K562 (cell line): ENCODE measurements at regions not wholly inside any gene's neighbourhood (a gene's known extent, or its start where the extent isn't known, plus 50 kb on each side); places are given as distances from the start of the nearest gene placed in this dataset.

Experiments
- ATAC-seq: fragments of 200-7000 bp; cut with Tn5 transposase; 3 replicates; pipeline ENCODE4 v1.9.1; 2020; ENCODE audit warnings: moderate library complexity
- BruUV-seq: library from RNA; stranded (reverse); fragments of 400-500 nt; replicated peaks from 2 replicates; lab custom pipeline; 2021; lab: Mats Ljungman, UMichigan
- CTCF ChIA-PET: fragments of 300-600 bp; formaldehyde crosslinking; extraction: SDS; loops from one replicate; lab custom pipeline; 2021; ENCODE audit warnings: low intra/inter-chr PET ratio; lab: Yijun Ruan, JAX
- POLR2A ChIA-PET: fragments of 300-600, 350-650 bp; sonication (Branson Sonifier 250); formaldehyde crosslinking; extraction: SDS; loops from one replicate; lab custom pipeline; 2021; ENCODE audit warnings: antibody characterized with exemption, inconsistent platforms; lab: Yijun Ruan, JAX
- DNase-seq, 4 experiments: peaks; one replicate each; pipeline versions ENCODE4 v3.0.0 to v3.0.0-alpha.2; 2011 to 2018; ENCODE audit warnings: low spot score in 3 of 4, mixed read lengths in 3 of 4; ENCODE audit errors: extremely low read depth in 1 of 4
- FAIRE-seq: peaks from 2 replicates; lab custom pipeline; 2011; peaks lifted over from hg19 to GRCh38; lab: Jason Lieb, UNC
- H2AFZ ChIP-seq: 2 replicates; pipeline ENCODE4 v1.6.0; 2011; ENCODE audit warnings: low read depth, low read length, control low read depth, inconsistent platforms
- H3K27ac ChIP-seq: fragments of 200-600 bp; 3 replicates; pipeline ENCODE4 v1.8.0; 2011; ENCODE audit warnings: low read depth, mild to moderate bottlenecking, control low read depth, inconsistent platforms, low read length, moderate library complexity, mixed read lengths; ENCODE audit errors: extremely low read depth
- H3K27me3 ChIP-seq, 2 experiments: fragments of 300-600 bp in 1 of 2; 2 replicates in 1 of 2; 3 replicates in 1 of 2; pipeline versions ENCODE4 v1.6.0 to v1.8.0; 2011; ENCODE audit warnings: inconsistent platforms in 2 of 2, low read length in 2 of 2, mild to moderate bottlenecking in 1 of 2, mixed read lengths in 1 of 2, moderate library complexity in 1 of 2; ENCODE audit not compliant: control insufficient read depth in 2 of 2, insufficient read depth in 2 of 2
- H3K36me3 ChIP-seq: fragments of 300-600 bp; 3 replicates; pipeline ENCODE4 v1.8.0; 2011; ENCODE audit warnings: mild to moderate bottlenecking, low read length, inconsistent platforms; ENCODE audit not compliant: control insufficient read depth, insufficient read depth
- H3K4me1 ChIP-seq, 2 experiments: fragments of 200-600 bp in 1 of 2; replicated peaks in 1 of 2; 2 replicates in 1 of 2; 3 replicates in 1 of 2; pipeline versions ENCODE4 v1.5.1 to v1.8.0; 2011; ENCODE audit warnings: inconsistent platforms in 2 of 2, low read length in 2 of 2, mild to moderate bottlenecking in 1 of 2, mixed read lengths in 1 of 2, moderate library complexity in 1 of 2; ENCODE audit not compliant: control insufficient read depth in 2 of 2, insufficient read depth in 2 of 2
- H3K4me2 ChIP-seq: 2 replicates; pipeline ENCODE4 v1.6.1; 2011; ENCODE audit warnings: low read length, control low read depth, inconsistent platforms, mixed read lengths; ENCODE audit not compliant: insufficient read depth
- H3K4me3 ChIP-seq: fragments of 200-600 bp; sonication (generic), shearing (Covaris generic); 2 replicates; pipeline ENCODE4 v1.5.1; 2016; ENCODE audit warnings: control low read depth, inconsistent platforms
- H3K79me2 ChIP-seq: fragments of 200-600 bp; 3 replicates; pipeline ENCODE4 v1.8.0; 2011; ENCODE audit warnings: low read length, inconsistent platforms; ENCODE audit not compliant: control insufficient read depth, insufficient read depth
- H3K9ac ChIP-seq, 2 experiments: 2 replicates each; pipeline versions ENCODE4 v1.6.0 to v1.6.1; 2011; ENCODE audit warnings: low read depth in 2 of 2, low read length in 2 of 2, control low read depth in 1 of 2, inconsistent platforms in 1 of 2, mild to moderate bottlenecking in 1 of 2, mixed read lengths in 1 of 2; ENCODE audit not compliant: insufficient read depth in 1 of 2
- H3K9me1 ChIP-seq: one replicate; pipeline ENCODE4 v1.6.0; 2011; ENCODE audit warnings: inconsistent platforms, mild to moderate bottlenecking, low read length, moderate library complexity; ENCODE audit not compliant: control insufficient read depth, insufficient read depth
- H3K9me3 ChIP-seq: replicated peaks from 2 replicates; pipeline ENCODE4 v1.5.1; 2011; ENCODE audit warnings: low read depth, low read length, inconsistent platforms; ENCODE audit not compliant: control insufficient read depth, insufficient read depth
- H4K20me1 ChIP-seq: replicated peaks from 2 replicates; pipeline ENCODE4 v1.6.1; 2011; ENCODE audit warnings: low read length, inconsistent platforms, mixed read lengths; ENCODE audit not compliant: control insufficient read depth, insufficient read depth
- FOXJ3 ChIP-seq: sonication (generic); formaldehyde crosslinking; IDR thresholded peaks from 2 replicates; pipeline ENCODE4 v1.4.0; 2020; ENCODE audit warnings: mild to moderate bottlenecking, missing genetic modification reagents
- MBD2 ChIP-seq: sonication (generic); IDR thresholded peaks from 2 replicates; pipeline ENCODE4 v1.6.1; 2016; ENCODE audit warnings: low read depth, borderline replicate concordance
- TCFL5 ChIP-seq: fragments of 250-450 bp; sonication (Bioruptor Pico); conservative IDR thresholded peaks from 2 replicates; pipeline ENCODE4 v1.6.1; 2021; ENCODE audit warnings: mild to moderate bottlenecking, moderate library complexity, matching md5 sums
- U2AF2 ChIP-seq: fragments of 200-400 bp; formaldehyde crosslinking; optimal IDR thresholded peaks from 2 replicates; pipeline ENCODE3; 2017; ENCODE audit warnings: low read depth, mild to moderate bottlenecking, low read length
- ZNF124 ChIP-seq: sonication (generic); formaldehyde crosslinking; IDR thresholded peaks from 2 replicates; pipeline ENCODE4 v1.8.1; 2022; ENCODE audit warnings: missing genetic modification reagents
- ZNF778 ChIP-seq: fragments of 450-650 bp; formaldehyde crosslinking; IDR thresholded peaks from 2 replicates; pipeline ENCODE4 v1.4.0; 2020; ENCODE audit warnings: mild to moderate bottlenecking, moderate library complexity
- WGBS: fragments of 100-300 bp; shearing (Covaris generic); methylation state at CpG from one replicate; pipeline ENCODE4 v1.1.6; 2016; ENCODE audit warnings: low coverage, mixed read lengths; ENCODE audit not compliant: insufficient coverage; ENCODE audit errors: missing lambda C conversion rate; 5-methylcytosine and 5-hydroxymethylcytosine counted together
- in situ Hi-C: fragments of 300-500 bp; cut with MboI; formaldehyde crosslinking; loops from 4 replicates; pipeline ENCODE4 v1.15.0; 2018; ENCODE audit warnings: inconsistent platforms, mixed read lengths
- intact Hi-C: fragments of 100-400 bp; cut with micrococcal nuclease; formaldehyde crosslinking; loops from 2 replicates; pipeline ENCODE4 v1.14.2; 2022

DNA sequence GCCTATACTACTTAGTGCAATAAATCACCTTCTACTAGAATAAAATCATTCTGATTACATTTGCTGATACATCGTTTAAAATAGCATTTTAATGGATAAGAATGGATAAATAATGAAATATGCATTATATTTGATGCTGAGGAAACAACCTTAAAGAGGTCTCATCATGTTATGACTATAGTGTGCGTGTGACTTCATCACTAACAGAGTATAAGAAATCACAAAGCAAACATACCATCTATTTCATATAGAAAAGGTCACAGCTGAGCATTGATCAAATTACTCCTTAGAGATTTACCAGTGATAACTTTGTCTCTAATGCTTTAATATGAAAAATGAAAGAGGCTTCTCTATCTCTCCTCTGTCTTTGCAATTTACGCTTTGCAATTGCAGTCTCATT is 1620.3 kb upstream of the SLC10A2 start:
- BruUV-seq, result no TSS peak
- H3K27me3 ChIP-seq, result no peaks in the 10 kb centered on the region
- H3K9me1 ChIP-seq, result no peaks in the 10 kb centered on the region
- no peak overlapping the region for H3K4me2 ChIP-seq
- 0% methylated on average over 3 of the region's 3 CpGs for WGBS
- no peak for ATAC-seq
- no peak for TF ChIP-seq ZNF778 (CRISPR knock-in tag)
- TF ChIP-seq, all 486 proteins: peak for 0
- Histone ChIP-seq H3K9me3 (no peaks in the 10 kb centered on the region), H3K9ac (no peak overlapping the region), H3K4me1 (no peaks in the 10 kb centered on the region), H3K79me2 (no peaks in the 10 kb centered on the region), H4K20me1 (no peaks in the 10 kb centered on the region), H3K4me3 (no peak overlapping the region), H3K36me3 (no peaks in the 10 kb centered on the region), H3K27ac (no peak overlapping the region), H2AFZ (no peak overlapping the region)
- intact Hi-C loops, result no loop called here
- in situ Hi-C loops, result no loop called here
- POLR2A ChIA-PET, result no interaction called here
- CTCF ChIA-PET, result no interaction called here
- no peak for FAIRE-seq
- DNase-seq, result no peak

DNA sequence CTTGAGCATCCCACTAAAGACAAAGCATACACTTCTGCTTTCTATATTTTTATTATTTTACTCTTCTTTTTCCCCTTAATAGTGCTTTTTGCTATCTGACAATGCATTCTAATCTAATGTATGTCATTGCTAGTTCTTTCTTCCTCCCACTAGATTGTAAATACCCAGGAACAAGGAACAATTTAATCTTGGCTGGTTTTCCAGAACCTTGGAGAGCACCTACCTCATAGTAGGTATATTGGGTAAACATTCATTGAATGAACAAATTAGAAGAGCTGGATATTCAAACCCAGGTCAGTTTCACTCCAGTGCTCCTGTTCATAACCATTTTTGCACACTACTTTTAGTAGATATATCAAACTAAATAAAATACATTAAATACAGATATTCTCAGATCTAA is 1617.6 kb upstream of the SLC10A2 start:
- CTCF ChIA-PET, result no interaction called here
- Histone ChIP-seq H3K79me2 (no peaks in the 10 kb centered on the region), H3K27me3 (no peaks in the 10 kb centered on the region), H3K9me1 (no peaks in the 10 kb centered on the region), H3K9me3 (no peaks in the 10 kb centered on the region), H3K4me3 (no peak overlapping the region), H3K9ac (no peak overlapping the region), H3K27ac (no peak overlapping the region), H4K20me1 (no peaks in the 10 kb centered on the region), H3K36me3 (no peaks in the 10 kb centered on the region), H2AFZ (no peak overlapping the region), H3K4me1 (no peaks in the 10 kb centered on the region), H3K4me2 (no peak overlapping the region)
- in situ Hi-C loops, result no loop called here
- ATAC-seq (no peak), DNase-seq (no peak), FAIRE-seq (no peak)
- POLR2A ChIA-PET, result no interaction called here
- BruUV-seq, result no TSS peak
- TF ChIP-seq ZNF124 (CRISPR knock-in tag), result no peak
- no peak for TF ChIP-seq MBD2
- TF ChIP-seq FOXJ3, result no peak
- no peak for TF ChIP-seq TCFL5 (CRISPR knock-in tag)
- no peak for TF ChIP-seq U2AF2
- intact Hi-C loops, result no loop called here
